A549 (cell line): ENCODE measurements at regions not wholly inside any gene's neighbourhood (a gene's known extent, or its start where the extent isn't known, plus 50 kb on each side); places are given as distances from the start of the nearest gene placed in this dataset.

Experiments
- BCL3 ChIP-seq: fragments of >200 bp; sonication (Bioruptor Twin); formaldehyde crosslinking; IDR thresholded peaks from 3 replicates; pipeline ENCODE4 v1.6.1; 2016
- CTCF ChIP-seq: fragments of >200 bp; sonication (Bioruptor Twin); formaldehyde crosslinking; IDR thresholded peaks from 3 replicates; pipeline ENCODE4 v1.5.1; 2016

- no peak for TF ChIP-seq CTCF
- no peak for TF ChIP-seq BCL3
Observed at GRCh38 chr7:97513326-97513725, 218.6 kb upstream of the TAC1 start.
